HG02870 (cell line): ENCODE measurements at regions not wholly inside any gene's neighbourhood (a gene's known extent, or its start where the extent isn't known, plus 50 kb on each side); places are given as distances from the start of the nearest gene placed in this dataset.

Experiments used
- ATAC-seq: cut with Tn5 transposase; IDR thresholded peaks from one replicate; pipeline ENCODE4 v1.9.1; 2021; ENCODE audit warnings: mild to moderate bottlenecking, moderate library complexity; ENCODE audit not compliant: unreplicated experiment

DNA sequence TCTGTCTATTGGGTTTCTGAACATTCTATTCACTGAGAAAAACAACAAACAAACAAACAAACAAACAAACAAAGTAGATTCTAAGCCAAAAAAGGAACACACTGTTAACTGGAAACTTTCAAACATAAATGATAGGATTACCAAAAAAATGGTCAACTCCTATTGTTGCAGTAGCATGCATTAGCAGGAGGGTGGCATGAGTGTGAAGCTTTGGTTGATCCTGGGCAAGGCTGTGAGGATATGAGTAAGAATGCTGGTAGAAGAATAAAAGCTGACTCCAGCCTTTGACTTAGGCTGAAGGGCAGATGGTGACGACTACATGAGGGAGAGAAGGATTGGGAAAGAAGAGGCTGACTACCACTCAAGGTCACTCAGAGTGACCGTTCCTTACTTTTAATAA is 810.3 kb downstream of the VGLL3 start:
- no peak for ATAC-seq

- ATAC-seq = no peak
These were observed 812.9 kb downstream of the VGLL3 start for GRCh38 chr3:86178095-86178494.

- no peak for ATAC-seq
These were observed 814.5 kb downstream of the VGLL3 start for GRCh38 chr3:86176445-86176784.

DNA sequence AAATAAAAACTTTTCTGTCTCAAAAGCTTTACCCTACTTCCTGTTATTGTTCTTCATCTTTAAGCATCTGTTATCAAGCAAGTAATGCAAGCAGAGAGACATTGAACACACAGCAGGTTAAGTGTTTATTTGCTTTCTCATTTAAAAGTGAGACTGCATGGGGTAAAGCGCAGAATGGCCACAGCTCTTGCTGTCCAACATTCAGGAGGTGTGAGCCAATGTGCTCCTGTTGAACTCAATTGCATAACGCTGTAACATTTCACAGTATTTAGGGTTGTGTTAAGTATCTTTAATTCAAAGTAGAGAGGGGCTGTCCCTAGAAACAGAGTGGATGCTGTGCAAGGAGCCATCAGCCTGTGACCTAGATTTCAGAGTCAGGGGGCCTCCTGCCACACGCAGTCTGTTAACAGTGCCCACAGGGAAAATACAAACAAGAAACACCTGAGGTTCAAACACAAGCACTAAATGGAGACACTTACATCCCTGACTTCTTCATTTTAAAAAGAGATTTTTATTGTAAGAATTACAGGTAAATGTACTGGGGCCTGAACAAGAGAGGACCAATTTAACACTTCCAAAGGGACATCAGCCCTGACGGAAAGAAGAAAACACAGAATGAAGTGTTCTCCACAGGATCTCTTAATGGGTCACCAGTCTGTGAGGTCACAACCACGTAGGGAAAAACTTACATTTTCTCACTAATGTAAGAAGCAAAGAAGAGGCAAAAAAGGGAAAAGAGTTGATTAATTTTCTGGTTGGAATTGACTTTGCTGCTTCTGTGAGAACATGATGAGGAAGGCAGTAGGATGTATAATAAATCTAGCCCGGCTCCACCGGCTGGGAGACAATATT is 815.1 kb downstream of the VGLL3 start:
- no peak for ATAC-seq

DNA sequence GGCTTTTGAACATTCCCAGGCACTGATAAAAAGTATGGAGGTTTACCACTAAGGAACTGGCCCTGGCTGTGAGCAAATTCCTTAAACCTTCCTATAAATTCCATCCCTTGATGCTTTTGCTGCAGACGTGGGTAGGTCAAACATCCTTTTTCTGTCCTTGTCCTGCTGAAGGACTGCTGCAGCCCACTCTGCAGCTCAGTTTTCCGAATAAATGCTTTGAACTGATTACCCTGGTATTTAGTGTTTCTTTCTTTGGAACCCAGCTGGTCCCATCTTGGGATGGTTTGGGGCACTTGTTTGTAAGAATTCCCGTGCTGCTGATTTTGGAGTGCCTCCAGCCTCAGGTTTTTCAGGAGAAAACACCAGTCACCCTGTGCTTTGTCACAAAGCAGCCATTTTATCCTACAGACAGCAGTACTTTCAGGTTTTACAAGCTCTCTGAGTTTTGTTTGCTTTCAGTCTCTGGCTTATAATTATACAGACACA is 815.9 kb downstream of the VGLL3 start:
- no peak for ATAC-seq

DNA sequence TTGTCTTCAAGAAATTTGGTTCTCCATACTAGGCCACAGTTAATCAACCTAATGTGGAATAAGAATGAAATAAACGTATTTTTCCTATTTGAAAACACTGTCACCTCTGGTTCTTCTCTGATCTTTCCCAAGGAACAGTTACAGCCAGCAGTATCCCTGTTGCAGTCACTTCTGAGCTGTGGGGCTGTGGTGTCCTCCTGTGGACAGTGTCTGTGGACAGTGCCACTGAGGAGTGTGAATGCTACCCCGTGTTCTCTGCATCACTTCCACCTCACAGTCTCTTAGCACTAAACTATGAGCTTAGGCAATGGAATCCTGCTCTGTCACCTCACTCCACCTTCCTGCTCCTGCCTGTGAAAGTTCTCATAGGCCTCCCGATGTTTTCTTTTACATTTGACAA is 817.5 kb downstream of the VGLL3 start:
- no peak for ATAC-seq

GRCh38 chr3:86168512-86168911 is 822.4 kb downstream of the VGLL3 start:
- ATAC-seq = no peak

DNA sequence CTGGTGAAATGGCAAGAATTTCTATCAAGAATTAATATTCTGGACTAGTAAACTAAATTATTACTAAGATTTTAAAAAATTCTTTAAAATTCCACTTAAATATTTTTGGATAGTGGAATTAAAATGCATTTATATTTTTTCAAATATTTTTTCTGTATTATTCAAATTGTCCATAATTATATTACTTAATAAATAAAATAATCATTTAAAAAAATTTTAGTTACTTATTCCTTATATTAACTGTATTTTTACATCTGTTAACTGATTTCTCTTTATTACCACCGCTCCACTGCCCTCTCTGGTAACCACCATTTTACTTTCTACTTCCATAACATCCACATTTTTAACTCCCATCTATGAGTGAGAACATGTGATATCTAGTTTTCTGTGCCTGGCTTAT is 828.4 kb downstream of the VGLL3 start:
- ATAC-seq = no peak

DNA sequence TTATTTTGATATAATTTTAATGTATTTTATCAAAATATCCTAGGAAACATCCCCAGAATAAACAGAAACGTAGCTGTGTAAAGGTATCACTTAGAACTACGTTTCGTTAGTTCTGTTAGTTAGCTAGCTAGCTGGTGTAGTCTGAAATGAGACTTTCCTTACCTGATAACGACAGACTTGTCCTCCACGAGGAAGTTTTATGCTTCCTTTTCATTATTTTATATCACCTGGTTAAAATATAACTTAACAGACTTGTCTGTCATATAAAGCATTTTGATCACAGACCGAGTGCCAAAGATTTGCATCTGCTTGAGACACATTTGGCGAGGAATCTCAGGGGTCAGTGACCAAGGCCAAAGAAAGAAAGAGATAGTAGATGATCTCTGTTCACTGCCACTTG is 829.5 kb downstream of the VGLL3 start:
- ATAC-seq = no peak

- ATAC-seq = no peak
These were observed 838.3 kb downstream of the VGLL3 start for GRCh38 chr3:86152620-86153019.

DNA sequence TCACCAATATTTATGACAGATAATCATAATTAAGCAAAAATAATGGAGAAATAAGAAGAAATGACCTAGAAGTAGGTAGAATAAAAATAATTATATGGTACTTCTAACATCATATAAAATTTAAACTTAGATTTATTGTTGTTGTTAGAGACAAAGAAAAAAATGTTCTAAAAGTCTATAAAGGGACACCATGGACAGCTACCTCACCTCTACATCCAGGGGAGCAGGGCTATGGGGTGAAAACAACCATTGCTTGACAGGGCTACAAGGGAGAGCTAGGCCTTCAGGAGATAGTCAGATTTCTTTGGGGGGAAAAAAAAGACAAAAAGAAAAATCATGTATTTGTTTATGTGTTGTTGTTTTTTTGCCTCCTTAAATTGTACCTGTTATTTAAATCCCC is 841.9 kb downstream of the VGLL3 start:
- no peak for ATAC-seq

GRCh38 chr3:86147119-86147518 is 843.8 kb downstream of the VGLL3 start:
- ATAC-seq = no peak

DNA sequence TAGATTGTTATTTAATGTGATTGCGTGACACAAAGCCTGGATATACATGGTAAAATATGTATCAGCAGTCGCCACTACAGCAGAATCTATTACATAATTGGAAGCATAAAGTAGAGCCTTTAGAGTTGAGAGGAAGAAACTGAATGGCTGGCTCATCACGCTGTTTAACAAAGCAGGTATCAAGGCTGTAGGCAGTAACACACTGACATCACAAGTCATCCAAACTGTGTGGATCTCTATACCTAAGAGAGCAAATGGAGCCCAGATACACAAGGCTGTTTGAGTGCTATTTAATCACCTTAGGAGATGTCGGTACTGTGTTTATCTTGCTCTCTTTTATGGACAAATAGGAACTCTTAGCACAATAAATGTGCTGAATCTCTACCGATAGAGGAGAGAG is 864.4 kb downstream of the VGLL3 start:
- no peak for ATAC-seq
